Jurkat, Clone E6-1 (cell line): ENCODE measurements at regions not wholly inside any gene's neighbourhood (a gene's known extent, or its start where the extent isn't known, plus 50 kb on each side); places are given as distances from the start of the nearest gene placed in this dataset.

Experiments used
- DNase-seq: peaks from one replicate; pipeline ENCODE4 v3.0.0-alpha.2; 2011; ENCODE audit warnings: low read depth, low spot score
- H3K4me3 ChIP-seq: 2 replicates; pipeline ENCODE4 v1.5.1; 2011; ENCODE audit warnings: mild to moderate bottlenecking, low read length, control low read depth, moderate library complexity

GRCh38 chr16:86680162-86680561 lies 101.8 kb downstream of the FOXL1 start:
- no peak overlapping the region for H3K4me3 ChIP-seq
- no peak for DNase-seq

GRCh38 chr16:86680661-86681030 lies 102.3 kb downstream of the FOXL1 start:
- no peak overlapping the region for H3K4me3 ChIP-seq
- DNase-seq: no peak

GRCh38 chr16:86681031-86681756 lies 102.8 kb downstream of the FOXL1 start:
- H3K4me3 ChIP-seq: no peak overlapping the region
- DNase-seq: no peak

GRCh38 chr16:86681757-86682106 lies 103.4 kb downstream of the FOXL1 start:
- DNase-seq: no peak
- no peak overlapping the region for H3K4me3 ChIP-seq

GRCh38 chr16:86682219-86682904 lies 104.0 kb downstream of the FOXL1 start:
- H3K4me3 ChIP-seq: no peak overlapping the region
- DNase-seq: no peak

- DNase-seq: no peak
- no peak overlapping the region for H3K4me3 ChIP-seq
These were observed 105.3 kb downstream of the FOXL1 start for GRCh38 chr16:86683441-86684194.

- H3K4me3 ChIP-seq: no peak overlapping the region
- no peak for DNase-seq
These were observed 106.7 kb downstream of the FOXL1 start for GRCh38 chr16:86685076-86685475.

GRCh38 chr16:86690970-86691369 lies 112.6 kb downstream of the FOXL1 start:
- no peak for DNase-seq
- no peak overlapping the region for H3K4me3 ChIP-seq

- no peak for DNase-seq
- no peak overlapping the region for H3K4me3 ChIP-seq
These were observed 114.1 kb downstream of the FOXL1 start for GRCh38 chr16:86692426-86692825.

GRCh38 chr16:86693033-86693432 lies 114.7 kb downstream of the FOXL1 start:
- H3K4me3 ChIP-seq: no peak overlapping the region
- DNase-seq: no peak

- H3K4me3 ChIP-seq: no peak overlapping the region
- no peak for DNase-seq
These were observed 119.4 kb downstream of the FOXL1 start for GRCh38 chr16:86697715-86698114.

GRCh38 chr16:86700046-86700945 lies 121.9 kb downstream of the FOXL1 start:
- no peak overlapping the region for H3K4me3 ChIP-seq
- no peak for DNase-seq

- no peak for DNase-seq
- H3K4me3 ChIP-seq: no peak overlapping the region
These were observed 123.1 kb downstream of the FOXL1 start for GRCh38 chr16:86701286-86701975.

GRCh38 chr16:86702824-86703588 lies 124.7 kb downstream of the FOXL1 start:
- DNase-seq: no peak
- H3K4me3 ChIP-seq: no peak overlapping the region

GRCh38 chr16:86704516-86704915 lies 126.2 kb downstream of the FOXL1 start:
- H3K4me3 ChIP-seq: no peak overlapping the region
- DNase-seq: no peak

GRCh38 chr16:86706726-86707125 lies 128.4 kb downstream of the FOXL1 start:
- H3K4me3 ChIP-seq: no peak overlapping the region
- DNase-seq: no peak

GRCh38 chr16:86707171-86707570 lies 128.8 kb downstream of the FOXL1 start:
- no peak for DNase-seq
- H3K4me3 ChIP-seq: no peak overlapping the region

- no peak overlapping the region for H3K4me3 ChIP-seq
- DNase-seq: no peak
These were observed 129.2 kb downstream of the FOXL1 start for GRCh38 chr16:86707581-86707980.
